A549 (cell line): ENCODE measurements at regions not wholly inside any gene's neighbourhood (a gene's known extent, or its start where the extent isn't known, plus 50 kb on each side); places are given as distances from the start of the nearest gene placed in this dataset.

Experiments used
- ATAC-seq, 2 experiments: fragments of 200-7000 bp in 1 of 2; fragments of >200 bp in 1 of 2; cut with Nextera tagmentation in 1 of 2; cut with Tn5 transposase in 1 of 2; 3 replicates each; pipeline versions ENCODE4 v1.8.0 to v1.9.1; 2018 to 2020; ENCODE audit warnings: mild to moderate bottlenecking in 1 of 2, moderate library complexity in 1 of 2
- CTCF ChIA-PET: fragments of 300-600 bp; sonication (Branson Sonifier 250); formaldehyde crosslinking; extraction: SDS; loops from one replicate; lab custom pipeline; 2021; ENCODE audit warnings: antibody characterized with exemption, inconsistent platforms; lab: Yijun Ruan, JAX
- POLR2A ChIA-PET: fragments of 350-600 bp; formaldehyde crosslinking; extraction: SDS; loops from one replicate; lab custom pipeline; 2021; ENCODE audit warnings: antibody characterized with exemption, inconsistent platforms; lab: Yijun Ruan, JAX
- DNase-seq, 2 experiments: peaks; one replicate each; pipeline versions ENCODE4 v3.0.0 to v3.0.0-alpha.2; 2011 to 2016; ENCODE audit warnings: low read depth in 1 of 2, low spot score in 1 of 2
- FAIRE-seq: peaks from 2 replicates; lab custom pipeline; 2011; peaks lifted over from hg19 to GRCh38; lab: Jason Lieb, UNC
- H3K27ac ChIP-seq, 2 experiments: fragments of >200 bp; sonication (Bioruptor Twin); formaldehyde crosslinking; 3 replicates each; pipeline ENCODE4 v1.5.1; 2016 to 2017
- H3K4me1 ChIP-seq: fragments of >200 bp; sonication (Bioruptor Twin); formaldehyde crosslinking; 3 replicates; pipeline ENCODE4 v1.6.1; 2016
- H3K4me2 ChIP-seq: fragments of >200 bp; sonication (Bioruptor Twin); formaldehyde crosslinking; 3 replicates; pipeline ENCODE4 v1.6.1; 2016
- H3K4me3 ChIP-seq: fragments of >200 bp; sonication (Bioruptor Twin); formaldehyde crosslinking; 3 replicates; pipeline ENCODE4 v1.5.1; 2016
- H3K9me3 ChIP-seq: fragments of >200 bp; sonication (Bioruptor Twin); formaldehyde crosslinking; 3 replicates; pipeline ENCODE4 v1.6.1; 2016
- CBX2 ChIP-seq: fragments of 200-600 bp; sonication (generic); IDR thresholded peaks from 2 replicates; pipeline ENCODE4 v1.6.1; 2016; ENCODE audit warnings: low read depth, mild to moderate bottlenecking, borderline replicate concordance
- CBX8 ChIP-seq: fragments of 200-600 bp; sonication (generic); IDR thresholded peaks from 2 replicates; pipeline ENCODE4 v1.6.1; 2016
- CEBPB ChIP-seq, 2 experiments: fragments of >200 bp in 1 of 2; sonication (Bioruptor Twin) in 1 of 2; formaldehyde crosslinking in 1 of 2; IDR thresholded peaks; 2 replicates each; pipeline ENCODE4 v1.6.1; 2012 to 2016
- CHD4 ChIP-seq: fragments of 200-600 bp; sonication (generic); IDR thresholded peaks from 2 replicates; pipeline ENCODE4 v1.6.1; 2016; ENCODE audit warnings: antibody characterized with exemption, mild to moderate bottlenecking, borderline replicate concordance
- FOSB ChIP-seq: fragments of 250-450 bp; sonication (Bioruptor Pico); IDR thresholded peaks from 2 replicates; pipeline ENCODE4 v1.5.0; 2020; ENCODE audit warnings: mild to moderate bottlenecking, moderate library complexity
- GATA3 ChIP-seq: IDR thresholded peaks from 2 replicates; pipeline ENCODE4 v1.6.1; 2012; ENCODE audit warnings: borderline replicate concordance
- HEYL ChIP-seq: fragments of 250-450 bp; sonication (Bioruptor Pico); IDR thresholded peaks from 2 replicates; pipeline ENCODE4 v1.8.0; 2021; ENCODE audit warnings: mild to moderate bottlenecking, moderate library complexity
- HOXA7 ChIP-seq: fragments of 250-450 bp; sonication (Bioruptor Pico); IDR thresholded peaks from 2 replicates; pipeline ENCODE4 v1.5.0; 2020; ENCODE audit warnings: mild to moderate bottlenecking, moderate library complexity
- HOXB13 ChIP-seq: fragments of 250-450 bp; sonication (Bioruptor Pico); IDR thresholded peaks from 2 replicates; pipeline ENCODE4 v1.5.0; 2020; ENCODE audit warnings: low read depth, mild to moderate bottlenecking, moderate library complexity
- MAFK ChIP-seq: fragments of 450-650 bp; IDR thresholded peaks from 2 replicates; pipeline ENCODE4 v1.6.1; 2014; ENCODE audit not compliant: partially characterized antibody
- MAZ ChIP-seq: fragments of 150-350 bp; IDR thresholded peaks from 2 replicates; pipeline ENCODE4 v1.6.1; 2014; ENCODE audit warnings: antibody characterized with exemption, low read depth, low read length, borderline replicate concordance
- NFE2L2 ChIP-seq: fragments of 150-350 bp; conservative IDR thresholded peaks from 2 replicates; pipeline ENCODE4 v1.6.1; 2014; ENCODE audit warnings: low read length
- NPAS2 ChIP-seq: fragments of 250-450 bp; sonication (Bioruptor Pico); IDR thresholded peaks from 2 replicates; pipeline ENCODE4 v1.8.0; 2022; ENCODE audit warnings: mild to moderate bottlenecking, moderate library complexity, borderline replicate concordance
- PHF8 ChIP-seq: fragments of 200-600 bp; sonication (generic); IDR thresholded peaks from 2 replicates; pipeline ENCODE4 v1.6.1; 2016; ENCODE audit warnings: low read depth, mild to moderate bottlenecking, antibody characterized with exemption, moderate library complexity, borderline replicate concordance
- RAD21 ChIP-seq, 2 experiments: fragments of >200 bp in 1 of 2; sonication (Bioruptor Twin) in 1 of 2; formaldehyde crosslinking in 1 of 2; IDR thresholded peaks in 1 of 2; conservative IDR thresholded peaks in 1 of 2; 2 replicates in 1 of 2; 3 replicates in 1 of 2; pipeline ENCODE4 v1.6.1; 2012 to 2018; ENCODE audit warnings: inconsistent platforms in 1 of 2
- SREBF2 ChIP-seq: fragments of 450-650 bp; IDR thresholded peaks from 2 replicates; pipeline ENCODE4 v1.6.1; 2014; ENCODE audit warnings: mild to moderate bottlenecking, moderate library complexity
- WGBS: methylation state at CpG from one replicate; pipeline ENCODE4 v1.1.6; 2017; ENCODE audit errors: missing lambda C conversion rate; 5-methylcytosine and 5-hydroxymethylcytosine counted together
- TF ChIP-seq, protein P1 (sequence below): fragments of 250-450 bp; sonication (Bioruptor Pico); IDR thresholded peaks from 2 replicates; pipeline ENCODE4 v1.5.0; 2020; ENCODE audit warnings: low read depth, mild to moderate bottlenecking, moderate library complexity
- TF ChIP-seq, protein P2 (sequence below): fragments of 150-350 bp; IDR thresholded peaks from 2 replicates; pipeline ENCODE4 v1.6.1; 2014; ENCODE audit warnings: low read depth, mild to moderate bottlenecking, low read length
- TF ChIP-seq, protein P3 (sequence below): fragments of >200 bp; sonication (Bioruptor Twin); formaldehyde crosslinking; IDR thresholded peaks from 3 replicates; pipeline ENCODE4 v1.6.1; 2016
- TF ChIP-seq, protein P4 (sequence below): IDR thresholded peaks from 2 replicates; pipeline ENCODE4 v1.6.1; 2012; ENCODE audit warnings: low read depth, borderline replicate concordance
- TF ChIP-seq, protein P5 (sequence below): fragments of 200-600 bp; sonication (generic); IDR thresholded peaks from 2 replicates; pipeline ENCODE4 v1.6.1; 2016; ENCODE audit warnings: antibody characterized with exemption, mild to moderate bottlenecking, moderate library complexity
- TF ChIP-seq, protein P6 (sequence below): fragments of >200 bp; sonication (Bioruptor Twin); formaldehyde crosslinking; IDR thresholded peaks from 2 replicates; pipeline ENCODE4 v1.6.1; 2016

DNA sequence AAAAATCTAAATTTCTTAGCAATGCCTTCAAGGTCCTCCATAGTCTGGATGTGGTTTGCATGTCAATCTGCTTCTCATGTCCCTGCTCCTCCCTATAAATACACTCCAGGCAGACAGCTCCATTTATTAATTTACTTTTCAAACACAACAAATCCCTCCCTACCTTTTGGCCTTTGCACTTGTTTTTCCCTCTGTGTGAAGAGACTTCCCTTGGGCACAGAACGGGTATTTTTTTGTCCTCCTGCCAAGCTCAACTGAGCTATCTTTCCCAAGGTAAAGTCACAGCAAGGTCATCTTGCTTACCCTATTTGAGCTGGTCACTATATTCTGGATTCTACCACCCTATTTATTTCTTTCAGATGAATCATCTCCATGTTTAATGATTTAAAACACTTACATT, 159.6 kb upstream of the ANKH start:
- ATAC-seq (no peak), DNase-seq (no peak), FAIRE-seq (no peak)
- Histone ChIP-seq H3K4me2 (no peak overlapping the region), H3K4me3 (no peak overlapping the region), H3K27ac (no peak overlapping the region), H3K9me3 (no peaks in the 10 kb centered on the region), H3K4me1 (no peaks in the 10 kb centered on the region)
- ChIA-PET POLR2A (no interaction called here), CTCF (no interaction called here)
- TF ChIP-seq CBX8 (no peak), MAZ (no peak)
- TF ChIP-seq, protein P1, sequence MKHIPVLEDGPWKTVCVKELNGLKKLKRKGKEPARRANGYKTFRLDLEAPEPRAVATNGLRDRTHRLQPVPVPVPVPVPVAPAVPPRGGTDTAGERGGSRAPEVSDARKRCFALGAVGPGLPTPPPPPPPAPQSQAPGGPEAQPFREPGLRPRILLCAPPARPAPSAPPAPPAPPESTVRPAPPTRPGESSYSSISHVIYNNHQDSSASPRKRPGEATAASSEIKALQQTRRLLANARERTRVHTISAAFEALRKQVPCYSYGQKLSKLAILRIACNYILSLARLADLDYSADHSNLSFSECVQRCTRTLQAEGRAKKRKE (CRISPR knock-in tag), result no peak
- WGBS, result 3% methylated on average over 1 of the region's 1 CpG

DNA sequence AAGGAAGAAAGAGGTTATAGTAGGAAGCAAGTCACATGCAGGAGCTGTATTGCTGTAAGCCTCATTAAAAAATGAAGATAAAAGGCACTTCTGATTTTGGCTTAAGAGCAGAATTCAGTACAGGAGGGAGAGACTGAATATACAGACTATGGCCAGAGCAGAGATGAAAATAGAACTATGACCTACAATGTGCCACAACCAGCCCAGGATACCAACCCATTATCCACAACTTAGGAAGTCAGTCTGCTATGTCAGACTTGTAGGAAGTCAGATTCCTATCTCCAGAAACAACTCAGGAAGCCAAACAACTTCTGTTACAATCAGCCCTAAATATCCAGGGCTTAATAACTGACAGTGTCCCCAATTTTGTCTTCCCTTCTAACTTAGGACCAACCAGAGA, 156.2 kb upstream of the ANKH start:
- H3K27ac ChIP-seq, result no peak overlapping the region
- FAIRE-seq (no peak), ATAC-seq (no peak), DNase-seq (no peak)
- POLR2A ChIA-PET, result no interaction called here
- H3K9me3 ChIP-seq, result no peaks in the 10 kb centered on the region
- H3K4me1 ChIP-seq, result no peaks in the 10 kb centered on the region
- TF ChIP-seq HOXB13, result no peak
- TF ChIP-seq MAFK, result no peak
- TF ChIP-seq, protein P2, sequence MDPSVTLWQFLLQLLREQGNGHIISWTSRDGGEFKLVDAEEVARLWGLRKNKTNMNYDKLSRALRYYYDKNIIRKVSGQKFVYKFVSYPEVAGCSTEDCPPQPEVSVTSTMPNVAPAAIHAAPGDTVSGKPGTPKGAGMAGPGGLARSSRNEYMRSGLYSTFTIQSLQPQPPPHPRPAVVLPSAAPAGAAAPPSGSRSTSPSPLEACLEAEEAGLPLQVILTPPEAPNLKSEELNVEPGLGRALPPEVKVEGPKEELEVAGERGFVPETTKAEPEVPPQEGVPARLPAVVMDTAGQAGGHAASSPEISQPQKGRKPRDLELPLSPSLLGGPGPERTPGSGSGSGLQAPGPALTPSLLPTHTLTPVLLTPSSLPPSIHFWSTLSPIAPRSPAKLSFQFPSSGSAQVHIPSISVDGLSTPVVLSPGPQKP, result no peak
- TF ChIP-seq NPAS2 (CRISPR knock-in tag), result no peak
- no peak for TF ChIP-seq FOSB (CRISPR knock-in tag)
- TF ChIP-seq GATA3, result no peak
- TF ChIP-seq SREBF2, result no peak
- TF ChIP-seq CBX2, result no peak
- TF ChIP-seq, protein P3, sequence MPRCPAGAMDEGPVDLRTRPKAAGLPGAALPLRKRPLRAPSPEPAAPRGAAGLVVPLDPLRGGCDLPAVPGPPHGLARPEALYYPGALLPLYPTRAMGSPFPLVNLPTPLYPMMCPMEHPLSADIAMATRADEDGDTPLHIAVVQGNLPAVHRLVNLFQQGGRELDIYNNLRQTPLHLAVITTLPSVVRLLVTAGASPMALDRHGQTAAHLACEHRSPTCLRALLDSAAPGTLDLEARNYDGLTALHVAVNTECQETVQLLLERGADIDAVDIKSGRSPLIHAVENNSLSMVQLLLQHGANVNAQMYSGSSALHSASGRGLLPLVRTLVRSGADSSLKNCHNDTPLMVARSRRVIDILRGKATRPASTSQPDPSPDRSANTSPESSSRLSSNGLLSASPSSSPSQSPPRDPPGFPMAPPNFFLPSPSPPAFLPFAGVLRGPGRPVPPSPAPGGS, result no peak
- TF ChIP-seq RAD21 (conservative IDR thresholded peaks at IDR 0.05 in 1 of 2, IDR thresholded peaks at IDR 0.05 in 1 of 2), result no peak
- TF ChIP-seq, protein P4, sequence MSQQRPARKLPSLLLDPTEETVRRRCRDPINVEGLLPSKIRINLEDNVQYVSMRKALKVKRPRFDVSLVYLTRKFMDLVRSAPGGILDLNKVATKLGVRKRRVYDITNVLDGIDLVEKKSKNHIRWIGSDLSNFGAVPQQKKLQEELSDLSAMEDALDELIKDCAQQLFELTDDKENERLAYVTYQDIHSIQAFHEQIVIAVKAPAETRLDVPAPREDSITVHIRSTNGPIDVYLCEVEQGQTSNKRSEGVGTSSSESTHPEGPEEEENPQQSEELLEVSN, result no peak
- TF ChIP-seq HEYL, result no peak
- TF ChIP-seq, protein P5, sequence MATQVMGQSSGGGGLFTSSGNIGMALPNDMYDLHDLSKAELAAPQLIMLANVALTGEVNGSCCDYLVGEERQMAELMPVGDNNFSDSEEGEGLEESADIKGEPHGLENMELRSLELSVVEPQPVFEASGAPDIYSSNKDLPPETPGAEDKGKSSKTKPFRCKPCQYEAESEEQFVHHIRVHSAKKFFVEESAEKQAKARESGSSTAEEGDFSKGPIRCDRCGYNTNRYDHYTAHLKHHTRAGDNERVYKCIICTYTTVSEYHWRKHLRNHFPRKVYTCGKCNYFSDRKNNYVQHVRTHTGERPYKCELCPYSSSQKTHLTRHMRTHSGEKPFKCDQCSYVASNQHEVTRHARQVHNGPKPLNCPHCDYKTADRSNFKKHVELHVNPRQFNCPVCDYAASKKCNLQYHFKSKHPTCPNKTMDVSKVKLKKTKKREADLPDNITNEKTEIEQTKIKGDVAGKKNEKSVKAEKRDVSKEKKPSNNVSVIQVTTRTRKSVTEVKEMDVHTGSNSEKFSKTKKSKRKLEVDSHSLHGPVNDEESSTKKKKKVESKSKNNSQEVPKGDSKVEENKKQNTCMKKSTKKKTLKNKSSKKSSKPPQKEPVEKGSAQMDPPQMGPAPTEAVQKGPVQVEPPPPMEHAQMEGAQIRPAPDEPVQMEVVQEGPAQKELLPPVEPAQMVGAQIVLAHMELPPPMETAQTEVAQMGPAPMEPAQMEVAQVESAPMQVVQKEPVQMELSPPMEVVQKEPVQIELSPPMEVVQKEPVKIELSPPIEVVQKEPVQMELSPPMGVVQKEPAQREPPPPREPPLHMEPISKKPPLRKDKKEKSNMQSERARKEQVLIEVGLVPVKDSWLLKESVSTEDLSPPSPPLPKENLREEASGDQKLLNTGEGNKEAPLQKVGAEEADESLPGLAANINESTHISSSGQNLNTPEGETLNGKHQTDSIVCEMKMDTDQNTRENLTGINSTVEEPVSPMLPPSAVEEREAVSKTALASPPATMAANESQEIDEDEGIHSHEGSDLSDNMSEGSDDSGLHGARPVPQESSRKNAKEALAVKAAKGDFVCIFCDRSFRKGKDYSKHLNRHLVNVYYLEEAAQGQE, result no peak
- TF ChIP-seq CHD4, result no peak
- no peak for TF ChIP-seq NFE2L2
- TF ChIP-seq, protein P6, sequence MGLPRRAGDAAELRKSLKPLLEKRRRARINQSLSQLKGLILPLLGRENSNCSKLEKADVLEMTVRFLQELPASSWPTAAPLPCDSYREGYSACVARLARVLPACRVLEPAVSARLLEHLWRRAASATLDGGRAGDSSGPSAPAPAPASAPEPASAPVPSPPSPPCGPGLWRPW, result no peak
- no peak for TF ChIP-seq HOXA7
- no peak for TF ChIP-seq PHF8
- no peak for TF ChIP-seq CEBPB (IDR thresholded peaks at IDR 0.05)
- CTCF ChIA-PET, result interaction anchor here (1.2 kb wide), 1 partner anchor 13 kb away, joined by 4 read pairs; no protein-coding TSS in a partner anchor
- no peak overlapping the region for H3K4me2 ChIP-seq
- H3K4me3 ChIP-seq, result no peak overlapping the region
